ENCODE measurements at regions not wholly inside any gene's neighbourhood (a gene's known extent, or its start where the extent isn't known, plus 50 kb on each side); places are given as distances from the start of the nearest gene placed in this dataset.

DNA sequence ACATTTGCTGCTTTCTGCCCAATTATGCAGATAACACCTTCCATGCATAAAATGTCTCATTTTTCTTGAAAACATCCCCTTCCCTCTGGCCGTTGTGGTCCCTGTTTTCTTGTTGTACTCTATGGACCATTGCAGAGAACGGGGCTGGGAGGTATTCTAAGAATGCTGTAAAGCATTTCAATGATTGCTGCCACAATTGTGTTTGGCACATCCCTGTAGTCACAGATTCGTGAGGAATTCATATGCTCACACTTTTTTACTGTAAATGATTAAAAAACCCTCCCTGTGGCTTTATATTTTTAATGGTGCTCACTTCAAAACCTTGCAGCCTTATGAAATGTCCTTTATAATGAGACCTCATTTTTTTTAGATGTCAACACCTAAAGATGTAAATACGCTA is 207.2 kb upstream of the GBE1 start:
- DNase-seq (ENCODE audit: low spot score): no peak

DNA sequence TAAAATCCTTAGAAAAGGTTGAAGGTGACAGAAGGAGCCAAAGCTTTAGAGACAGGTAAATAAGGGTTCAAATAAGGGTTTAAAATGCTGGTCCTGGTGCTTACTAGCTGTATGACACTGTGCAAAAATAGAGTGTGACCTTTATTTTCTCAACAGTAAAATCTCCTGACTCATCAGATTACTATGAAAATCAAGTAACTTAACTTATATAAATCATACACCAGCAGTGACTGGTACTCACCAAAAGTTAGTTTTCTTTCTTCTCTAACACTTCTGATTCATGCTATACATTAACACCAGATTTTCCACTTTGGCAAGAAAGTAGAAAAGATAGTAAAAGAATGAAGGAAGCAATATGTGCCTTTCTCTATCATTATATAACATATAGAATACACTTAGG is 205.9 kb upstream of the GBE1 start:
- DNase-seq (ENCODE audit: low spot score): no peak

DNA sequence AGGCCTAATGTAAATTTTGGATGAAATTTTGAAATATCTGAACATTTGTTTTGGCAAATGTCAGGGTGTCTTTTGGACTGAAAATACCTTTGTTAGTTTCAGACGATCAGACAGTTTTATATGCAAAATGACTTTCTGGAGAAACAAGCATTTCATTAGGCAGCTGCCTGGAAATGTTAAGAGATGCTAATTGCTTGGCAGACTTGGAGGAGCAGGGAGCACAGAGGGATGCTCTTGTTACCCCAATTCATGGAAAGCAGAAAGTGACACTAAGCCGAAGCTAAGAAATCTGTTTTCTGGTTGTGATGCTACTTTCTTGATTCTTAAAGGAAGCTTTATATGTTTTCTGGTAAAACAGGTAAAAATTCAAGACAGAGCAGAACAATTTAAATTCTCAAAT is 204.3 kb upstream of the GBE1 start:
- DNase-seq (ENCODE audit: low spot score): no peak

DNA sequence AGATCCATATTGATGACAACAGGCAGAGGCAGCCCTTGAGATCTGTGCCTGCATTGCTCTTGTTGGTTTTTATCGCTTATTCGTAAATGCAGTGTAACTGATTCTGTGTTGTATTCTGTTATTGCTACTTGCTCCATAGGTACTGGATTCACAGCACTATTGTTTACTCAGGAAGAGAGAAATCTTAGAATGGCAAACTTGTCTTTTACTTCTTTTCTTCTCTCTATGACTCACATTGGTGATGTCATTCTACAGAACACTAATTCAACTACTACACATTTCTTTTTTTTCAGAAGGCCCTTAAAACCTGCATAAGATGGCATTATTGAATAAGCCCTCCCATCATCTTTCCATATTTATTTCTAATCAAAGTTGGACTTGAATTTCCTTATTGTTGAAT is 201.0 kb upstream of the GBE1 start:
- DNase-seq (ENCODE audit: low spot score): no peak

DNA sequence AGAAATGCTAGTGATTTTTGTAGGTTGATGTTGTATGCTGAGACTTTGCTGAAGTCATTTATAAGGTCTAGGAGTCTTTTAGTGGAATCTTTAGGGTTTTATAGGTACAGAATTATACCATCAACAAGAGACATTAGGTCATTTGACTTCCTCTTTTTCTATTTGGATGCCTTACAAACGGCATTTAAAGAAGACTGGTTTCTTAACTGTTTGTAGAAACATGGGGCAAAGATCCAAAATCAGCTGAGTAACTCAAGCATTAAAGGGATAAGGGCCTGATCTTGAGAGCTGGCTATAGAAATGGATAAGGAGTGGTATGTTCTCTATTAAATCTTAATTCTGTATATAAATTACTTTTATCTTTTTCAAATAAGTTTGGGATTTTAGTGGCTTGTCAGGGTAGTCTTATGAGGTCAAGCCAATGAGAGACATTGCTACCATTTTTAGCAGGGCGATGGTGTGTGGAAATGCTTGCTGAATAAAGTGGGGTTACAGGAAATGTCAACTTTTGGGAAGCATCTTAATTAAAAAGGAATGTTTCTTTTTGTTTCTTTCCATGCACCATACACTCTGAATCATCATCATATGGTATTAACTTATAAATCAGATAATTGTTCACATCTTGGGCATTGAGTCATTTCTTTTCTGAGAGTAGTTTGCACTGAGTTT is 197.7 kb upstream of the GBE1 start:
- DNase-seq (ENCODE audit: low spot score): no peak

DNA sequence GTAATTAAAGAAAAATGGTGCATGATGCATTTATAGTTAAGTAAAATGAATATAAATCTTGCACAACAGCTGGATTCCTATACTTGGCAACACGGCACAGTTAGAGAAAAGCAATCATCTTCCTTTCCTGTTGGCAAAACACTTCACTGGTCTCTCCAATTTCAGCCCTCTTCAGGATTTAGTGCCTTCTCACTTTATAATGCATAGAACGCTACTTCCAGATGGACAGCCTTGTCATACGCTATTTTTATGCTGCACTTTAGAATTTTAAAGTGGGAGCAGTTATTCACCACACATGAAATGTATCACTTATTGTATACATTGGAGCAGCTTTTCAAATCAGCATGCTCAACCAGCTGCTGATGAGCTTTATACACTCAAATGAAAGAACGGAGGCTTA is 194.4 kb upstream of the GBE1 start:
- no peak for DNase-seq (ENCODE audit: low spot score)

DNA sequence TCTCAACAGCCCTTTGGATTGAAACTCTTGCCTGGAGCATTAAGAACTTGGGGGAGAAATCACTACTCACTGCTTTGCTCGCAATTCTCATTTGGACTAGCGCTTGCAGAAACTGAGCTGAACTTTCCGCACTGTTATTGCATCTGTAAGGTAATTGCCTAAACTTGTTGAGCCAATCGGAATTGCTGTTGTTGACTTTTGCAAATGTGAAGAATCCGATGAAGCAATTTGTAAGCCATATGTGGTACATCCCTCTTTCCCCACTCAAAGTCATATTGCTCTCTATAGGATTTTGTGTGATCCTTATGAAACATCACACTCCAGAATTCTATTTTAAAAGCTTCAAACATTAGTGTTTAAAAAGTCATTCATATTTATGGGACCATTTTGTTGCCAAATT is 191.7 kb upstream of the GBE1 start:
- DNase-seq (ENCODE audit: low spot score): no peak

DNA sequence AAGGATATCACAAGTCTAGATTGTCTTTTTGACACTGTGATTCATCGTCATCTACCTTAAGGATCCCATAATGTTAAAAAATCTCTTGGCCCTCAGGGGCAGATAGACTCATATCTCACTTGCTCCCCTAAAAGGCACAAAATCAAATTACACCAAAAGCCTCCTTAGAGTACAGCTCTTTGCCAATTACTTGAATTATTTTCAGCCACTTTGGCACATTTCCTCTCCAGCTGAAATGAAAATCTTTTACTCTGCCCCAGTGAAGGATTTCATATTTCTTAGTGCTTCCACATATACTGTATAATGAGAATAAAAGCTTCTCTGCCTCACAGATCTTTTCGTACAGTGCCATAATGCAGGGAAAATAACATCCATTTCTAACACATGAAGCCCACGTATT is 190.7 kb upstream of the GBE1 start:
- DNase-seq (ENCODE audit: low spot score): no peak

DNA sequence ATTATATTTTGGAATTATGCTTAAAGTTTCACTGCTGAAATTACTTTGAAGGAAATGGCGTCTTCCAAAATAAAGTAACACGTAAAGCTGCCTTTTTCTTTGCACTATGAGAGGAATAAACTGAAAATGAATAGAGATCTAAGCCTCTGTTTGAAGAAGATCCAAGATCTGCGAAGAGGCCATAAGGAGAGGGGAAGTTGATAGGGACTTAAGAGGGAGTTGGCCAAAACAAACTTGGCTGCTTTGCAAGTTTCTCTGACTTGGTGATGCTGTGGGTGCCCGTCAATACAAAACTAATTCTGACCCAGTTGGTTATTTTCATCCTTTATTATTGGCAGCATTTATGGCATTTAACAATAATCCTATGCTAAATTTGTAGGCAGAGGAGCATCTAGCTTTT is 190.2 kb upstream of the GBE1 start:
- no peak for DNase-seq (ENCODE audit: low spot score)

DNA sequence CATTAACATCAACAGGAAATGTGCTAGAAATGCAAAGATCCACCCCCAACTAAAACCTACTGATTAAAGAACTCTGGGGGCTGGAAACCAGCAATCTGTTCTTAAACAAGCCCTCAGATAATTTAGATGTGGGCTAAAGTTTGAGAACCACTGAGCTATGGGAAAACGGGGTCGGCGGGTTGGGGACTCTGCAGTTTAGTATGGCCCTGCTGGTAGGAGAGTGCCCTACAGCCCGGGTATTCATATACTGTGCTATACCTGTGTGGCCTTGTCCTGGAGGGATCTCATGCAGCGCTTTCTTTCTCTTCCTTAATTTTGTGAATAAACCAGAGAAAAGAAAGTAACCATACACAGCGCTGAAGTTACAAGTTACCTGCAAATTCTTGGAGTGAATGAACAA is 189.7 kb upstream of the GBE1 start:
- DNase-seq (ENCODE audit: low spot score): no peak

DNA sequence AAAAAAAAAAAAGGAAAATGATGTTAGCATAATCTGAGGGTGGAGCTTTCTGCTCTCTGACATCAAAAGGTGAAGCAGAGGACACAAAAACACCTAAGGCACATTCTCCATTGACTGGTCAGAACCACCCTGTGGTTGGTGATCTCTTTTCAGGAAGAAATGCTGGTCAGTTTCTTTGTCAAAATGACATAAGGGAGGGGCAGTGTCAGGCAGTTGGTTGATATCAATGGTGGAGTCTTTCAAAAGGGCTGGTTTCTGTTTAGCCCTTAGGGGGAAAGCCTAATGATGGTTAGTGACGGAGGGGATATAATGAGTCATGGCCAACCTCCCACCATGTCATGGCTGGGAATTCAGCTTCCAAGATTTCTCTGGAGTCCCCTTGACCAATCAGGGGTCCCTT is 185.9 kb upstream of the GBE1 start:
- no peak for DNase-seq (ENCODE audit: low spot score)

DNA sequence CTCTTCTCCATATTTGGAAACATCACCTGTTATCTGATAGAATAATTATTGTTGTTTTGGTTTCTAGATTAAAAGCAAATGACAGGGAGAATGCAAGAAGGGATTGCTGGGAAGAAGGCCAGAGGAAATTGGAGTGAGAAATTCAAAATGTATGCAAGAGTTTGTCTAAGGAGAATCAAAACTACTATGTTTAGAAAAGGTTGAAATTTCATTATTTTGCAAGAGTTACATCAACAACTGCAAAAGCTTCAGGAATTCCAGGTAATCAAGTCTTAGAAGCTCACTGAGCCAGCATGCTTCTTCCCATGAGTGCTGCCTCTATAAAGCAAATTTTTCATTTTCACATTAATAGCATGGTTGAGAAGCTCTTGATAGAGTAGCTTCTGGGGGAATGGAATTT is 177.2 kb upstream of the GBE1 start:
- no peak for DNase-seq (ENCODE audit: low spot score)

DNA sequence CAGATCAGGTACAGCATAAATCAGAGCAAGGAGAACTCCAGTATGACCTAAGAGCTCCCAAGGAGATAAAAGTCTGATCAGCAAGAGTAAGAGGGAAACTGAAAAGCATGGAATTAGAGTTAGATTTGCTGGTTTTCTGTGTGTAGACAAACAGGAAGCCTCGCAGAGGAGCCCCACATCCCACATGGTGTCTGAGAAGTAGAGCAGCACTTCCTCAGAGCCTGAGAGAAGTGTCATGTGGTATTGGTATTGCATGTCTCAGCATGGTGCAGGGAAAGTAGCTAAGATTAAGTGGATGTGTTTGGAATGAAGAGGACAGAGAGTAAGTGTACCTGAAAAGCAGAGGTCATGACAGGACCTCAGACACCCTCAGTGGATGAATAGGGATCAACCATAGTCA is 175.4 kb upstream of the GBE1 start:
- DNase-seq (ENCODE audit: low spot score): no peak

DNA sequence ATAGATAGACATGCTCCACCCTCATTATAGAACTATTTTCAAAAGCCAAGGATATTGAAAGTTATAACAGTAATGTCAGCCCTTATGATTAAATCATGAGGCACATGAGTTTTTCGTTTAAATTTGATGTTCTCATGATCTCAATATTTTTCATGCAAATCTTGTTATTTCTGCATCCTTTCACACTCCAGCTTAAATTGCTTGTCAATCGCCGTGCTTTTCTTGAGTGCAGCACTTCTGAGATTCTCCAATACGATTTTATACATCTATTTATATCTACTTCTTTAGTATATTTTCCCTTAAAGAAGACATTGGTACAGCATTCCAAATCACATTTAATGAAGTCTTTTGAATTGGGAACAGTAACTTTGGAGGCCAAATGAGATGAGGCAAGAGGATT is 171.2 kb upstream of the GBE1 start:
- no peak for DNase-seq (ENCODE audit: low spot score)

DNA sequence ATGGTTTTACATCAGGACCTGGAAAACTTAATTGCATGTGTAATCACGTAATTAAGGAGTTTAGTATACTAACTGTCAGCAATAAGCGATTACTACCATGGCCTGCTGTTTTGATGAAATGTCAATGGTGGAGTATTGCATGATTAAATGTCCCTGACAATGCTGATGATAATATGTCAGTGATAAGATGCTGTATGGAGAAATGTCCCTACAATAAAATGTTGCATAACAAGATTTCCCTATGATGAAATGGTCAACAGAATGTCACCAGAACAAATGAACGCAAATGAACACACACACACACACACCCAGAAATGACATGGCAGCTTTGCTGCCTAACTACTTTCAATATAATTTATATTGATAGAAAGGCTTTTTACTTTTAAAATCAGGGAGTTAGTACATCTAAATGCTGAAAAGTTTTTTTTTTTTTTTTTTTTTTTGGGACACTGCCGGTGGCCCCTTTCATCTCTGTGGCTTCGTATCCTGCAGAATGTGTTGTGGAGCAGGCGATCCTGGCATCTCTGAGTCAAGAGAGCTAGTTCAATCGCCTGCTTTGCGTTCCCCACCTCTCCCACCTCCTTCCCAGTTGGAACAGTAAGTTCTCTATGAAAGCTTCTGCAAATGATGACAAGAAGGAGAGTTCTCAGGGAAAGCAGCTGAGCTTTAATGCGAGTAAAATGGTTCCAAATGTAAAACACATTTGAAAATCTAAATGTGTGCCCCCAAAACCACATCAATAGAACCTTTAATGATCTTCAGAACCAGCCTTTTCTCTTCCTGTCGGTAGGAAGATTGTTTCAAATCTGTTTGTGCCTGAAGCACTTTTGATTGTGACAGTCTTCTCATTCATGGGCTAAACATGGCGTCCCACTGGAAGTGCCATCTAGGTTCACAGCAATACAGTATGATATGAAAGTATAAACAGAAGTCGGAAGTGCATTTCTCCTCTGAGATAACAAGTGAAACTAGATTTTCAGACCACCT is 170.1 kb upstream of the GBE1 start:
- no peak for DNase-seq (ENCODE audit: low spot score)

DNA sequence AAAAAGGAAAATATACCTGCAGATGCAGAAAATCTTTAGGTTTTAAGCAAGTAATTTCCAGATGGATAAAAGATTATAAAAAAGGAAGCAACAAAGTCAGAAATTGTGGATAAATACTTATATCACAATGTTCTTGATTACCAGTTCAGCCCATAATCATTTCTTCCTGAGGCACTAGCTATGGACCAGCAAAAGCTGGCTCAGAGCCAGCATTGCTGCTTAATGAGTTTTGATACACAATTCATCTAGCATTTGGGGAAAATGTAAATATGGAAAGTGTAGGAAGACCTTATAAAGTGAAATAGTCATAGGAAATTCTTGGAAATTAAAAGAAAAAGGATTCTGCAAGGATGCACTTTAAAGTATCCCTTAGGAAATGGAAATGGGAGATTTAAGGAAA is 168.3 kb upstream of the GBE1 start:
- DNase-seq (ENCODE audit: low spot score): no peak

DNA sequence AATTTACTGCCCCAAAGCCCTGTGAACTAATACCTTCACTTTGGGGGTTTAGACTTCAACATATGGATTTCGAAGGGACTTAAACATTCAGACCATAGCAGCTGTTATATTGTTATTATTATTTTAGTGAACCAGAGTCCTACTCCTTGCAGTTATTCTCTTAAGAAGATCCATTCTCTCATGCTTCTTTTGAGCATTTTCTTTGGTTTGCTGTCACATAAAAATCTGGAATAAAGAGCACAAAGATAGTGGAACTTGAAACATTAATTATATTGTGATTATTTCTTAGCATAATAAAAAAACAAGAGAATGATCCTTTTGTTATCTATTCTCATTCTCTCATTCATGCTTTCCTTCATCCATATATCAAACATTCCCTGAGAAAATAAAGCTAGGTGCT is 166.4 kb upstream of the GBE1 start:
- no peak for DNase-seq (ENCODE audit: low spot score)

DNA sequence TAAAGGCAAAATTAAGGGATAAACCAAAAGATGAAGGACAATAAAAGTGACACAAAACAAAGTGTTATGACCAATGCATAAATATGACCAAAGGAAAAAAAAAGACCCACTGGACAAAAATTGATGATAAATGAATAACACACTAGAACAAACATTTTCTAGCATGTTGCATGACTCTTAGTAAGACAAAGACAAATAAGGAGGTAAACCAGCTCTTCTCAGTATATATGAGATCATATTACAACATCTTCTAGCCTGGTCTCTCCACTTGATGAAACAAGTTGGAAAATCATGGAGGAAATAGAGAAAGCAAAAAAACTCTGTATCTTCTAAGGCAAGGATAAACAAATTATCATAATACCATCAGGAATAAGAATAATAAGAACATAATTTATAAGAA is 163.9 kb upstream of the GBE1 start:
- DNase-seq (ENCODE audit: low spot score): no peak

DNA sequence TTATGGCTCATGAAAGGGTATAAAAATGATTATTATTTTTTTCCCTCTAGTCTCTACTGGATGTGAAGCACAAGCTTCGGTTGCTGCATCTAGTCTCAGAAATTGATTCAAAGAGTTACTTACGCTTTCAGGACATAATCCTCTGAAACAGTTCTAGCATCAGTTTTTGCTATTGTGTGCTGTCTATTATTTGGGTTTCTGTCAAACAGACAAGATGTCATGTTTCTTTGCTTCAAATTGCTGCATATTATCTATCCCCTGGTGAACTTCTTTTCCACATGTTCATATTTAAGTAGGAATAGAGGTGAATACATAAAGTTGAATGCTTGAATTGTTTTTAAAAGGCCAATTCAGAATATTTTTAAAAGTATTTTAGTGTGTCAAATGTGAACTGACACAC is 161.6 kb upstream of the GBE1 start:
- DNase-seq (ENCODE audit: low spot score): no peak

DNA sequence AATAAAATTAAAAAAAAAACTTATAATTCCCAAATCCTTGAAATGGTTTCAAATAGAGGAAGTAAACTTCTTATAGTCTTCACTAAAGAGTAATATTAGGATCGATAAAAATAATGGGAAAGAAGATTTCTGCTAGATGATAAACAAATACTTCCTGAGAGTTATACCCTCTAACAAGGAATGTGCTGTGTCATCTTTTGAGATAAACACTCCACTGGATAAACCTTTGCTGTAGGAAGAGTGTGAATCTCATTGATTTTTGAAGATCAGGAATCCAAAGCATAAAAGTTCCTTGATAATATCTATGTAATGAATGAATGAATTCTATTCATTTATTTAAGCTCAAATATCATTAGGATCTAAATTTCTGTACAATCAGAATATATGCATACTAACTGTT is 161.0 kb upstream of the GBE1 start:
- DNase-seq (ENCODE audit: low spot score): no peak

DNA sequence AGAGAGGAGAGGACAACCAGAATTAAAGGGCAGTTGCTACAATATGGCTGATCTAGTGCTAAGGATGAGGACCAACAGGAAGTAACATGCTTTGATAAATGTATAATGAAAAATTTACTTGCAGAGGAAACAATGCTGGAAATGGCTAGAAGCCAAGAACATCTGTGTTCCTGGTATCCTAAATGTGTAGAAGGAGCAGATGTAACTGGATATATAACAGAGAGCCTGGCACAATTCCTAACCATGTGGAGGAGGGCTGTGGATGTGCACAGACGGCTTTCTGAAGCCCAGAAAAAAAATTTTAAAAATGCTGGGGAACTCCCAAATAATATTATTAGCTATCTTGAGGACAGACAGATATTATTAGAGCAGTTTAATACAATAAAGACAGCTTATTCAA is 159.4 kb upstream of the GBE1 start:
- no peak for DNase-seq (ENCODE audit: low spot score)

DNA sequence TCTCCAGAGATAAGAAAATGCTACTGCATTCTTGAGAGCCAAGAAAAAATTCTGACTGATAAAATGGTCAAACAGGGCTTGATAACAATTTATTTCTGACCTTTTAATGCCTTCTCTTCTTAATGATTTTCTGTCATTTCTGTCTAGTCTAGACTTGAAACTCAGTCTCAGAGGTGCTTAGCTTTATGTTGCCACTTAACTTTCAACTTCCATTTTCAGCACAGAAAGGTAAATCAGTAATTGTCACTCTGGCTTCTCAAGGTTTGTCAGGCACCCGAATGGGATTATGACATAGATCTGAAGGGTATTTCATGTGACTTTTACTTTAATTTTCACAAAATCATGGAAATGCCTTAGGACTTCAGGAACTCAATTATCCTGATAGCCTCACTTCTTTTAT is 155.4 kb upstream of the GBE1 start:
- no peak for DNase-seq (ENCODE audit: low spot score)

DNA sequence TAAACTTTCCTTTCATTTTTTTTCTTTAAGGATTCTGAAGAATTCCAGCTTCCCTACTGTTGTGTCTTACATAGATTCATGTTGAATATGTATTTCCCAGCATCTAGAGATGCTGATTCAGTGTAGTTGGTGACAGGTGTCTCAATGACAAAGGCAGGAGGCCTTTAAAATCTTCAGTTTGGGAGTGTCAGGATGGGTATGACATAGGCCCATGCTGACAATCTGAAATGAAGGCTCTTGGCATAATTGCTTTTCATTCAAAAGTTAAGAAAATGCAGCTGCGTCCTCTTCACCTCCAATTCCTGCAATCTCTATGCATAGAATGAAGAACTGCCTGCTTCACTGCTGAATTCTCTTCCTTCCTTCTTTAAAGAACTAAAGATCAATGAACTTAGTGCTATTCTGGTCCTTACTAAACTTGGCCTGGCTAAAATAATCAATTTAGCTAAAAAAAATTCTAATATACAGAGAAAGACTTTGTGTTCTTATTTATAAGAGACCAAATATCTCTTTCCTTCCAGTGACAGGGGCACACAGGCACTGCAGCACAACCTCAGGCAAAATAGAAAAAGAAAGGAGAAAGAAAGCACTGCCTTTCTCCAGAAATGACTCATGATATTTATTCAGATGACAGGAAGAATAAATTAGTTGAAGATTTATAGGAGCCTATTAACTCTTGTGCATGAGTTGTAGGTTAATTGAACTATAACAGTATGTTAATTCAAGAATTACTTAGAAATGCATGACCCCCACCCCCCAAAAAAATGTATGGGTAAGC is 152.6 kb upstream of the GBE1 start:
- DNase-seq (ENCODE audit: low spot score): no peak

Measured in left forelimb (tissue), 1 donor.